HCT116 (cell line): ENCODE measurements at regions not wholly inside any gene's neighbourhood (a gene's known extent, or its start where the extent isn't known, plus 50 kb on each side); places are given as distances from the start of the nearest gene placed in this dataset.

ENCODE experiments used
- ATAC-seq: fragments of 200-7000 bp; cut with Tn5 transposase; 2 replicates; pipeline ENCODE4 v1.9.1; 2020; ENCODE audit warnings: mild to moderate bottlenecking, moderate library complexity
- BruUV-seq: library from RNA; stranded (reverse); fragments of 400-500 nt; replicated peaks from 2 replicates; lab custom pipeline; 2021; lab: Mats Ljungman, UMichigan
- CTCF ChIA-PET: fragments of 300-600 bp; sonication (Branson Sonifier 250); formaldehyde crosslinking; loops from one replicate; lab custom pipeline; 2021; ENCODE audit warnings: antibody characterized with exemption; lab: Charles Lee
- POLR2A ChIA-PET: fragments of 300-600, 350-600 bp; sonication (Branson Sonifier 250); formaldehyde crosslinking; loops from one replicate; lab custom pipeline; 2021; ENCODE audit warnings: antibody characterized with exemption; lab: Charles Lee
- RAD21 ChIA-PET, 2 experiments: fragments of 300-600 bp; sonication (Branson Sonifier 250); formaldehyde crosslinking; loops; one replicate each; lab custom pipeline; 2023; ENCODE audit warnings: low total read pairs in 2 of 2; ENCODE audit not compliant: uncharacterized antibody in 2 of 2, unreplicated experiment in 2 of 2, low non-redundant PET in 1 of 2; lab: Charles Lee
- DNase-seq: peaks from one replicate; pipeline ENCODE4 v3.0.0-alpha.2; 2010; ENCODE audit warnings: low read depth, low spot score
- H2AFZ ChIP-seq: fragments of 200-600 bp; shearing (Covaris generic), sonication (generic); 2 replicates; pipeline ENCODE4 v1.6.1; 2017; ENCODE audit warnings: low read depth, mixed run types, mixed read lengths, antibody characterized with exemption, low read length; ENCODE audit not compliant: poor library complexity, severe bottlenecking
- H3K27ac ChIP-seq: 2 replicates; pipeline ENCODE4 v1.5.1; 2012; ENCODE audit warnings: low read depth, low read length
- H3K27me3 ChIP-seq: fragments of 200-600 bp; sonication (generic); 2 replicates; pipeline ENCODE4 v1.6.1; 2016; ENCODE audit warnings: mixed run types, low read length, mixed read lengths; ENCODE audit not compliant: insufficient read depth
- H3K36me3 ChIP-seq, 2 experiments: fragments of 200-500 bp in 1 of 2; fragments of 200-600 bp in 1 of 2; sonication (Bioruptor generic) in 1 of 2; sonication (generic) in 1 of 2; 2 replicates each; pipeline versions ENCODE4 v1.5.1 to v1.6.1; 2014 to 2016; ENCODE audit warnings: low read length in 2 of 2, inconsistent platforms in 1 of 2, mixed read lengths in 1 of 2, mixed run types in 1 of 2; ENCODE audit not compliant: insufficient read depth in 2 of 2, control insufficient read depth in 1 of 2
- H3K4me1 ChIP-seq, 2 experiments: fragments of 200-600 bp in 1 of 2; sonication (generic) in 1 of 2; 2 replicates each; pipeline versions ENCODE4 v1.5.1 to v1.6.1; 2012 to 2017; ENCODE audit warnings: low read length in 2 of 2, inconsistent platforms in 1 of 2, mild to moderate bottlenecking in 1 of 2, mixed read lengths in 1 of 2, mixed run types in 1 of 2, moderate library complexity in 1 of 2; ENCODE audit not compliant: insufficient read depth in 2 of 2, control insufficient read depth in 1 of 2
- H3K4me2 ChIP-seq: fragments of 200-600 bp; sonication (generic); 2 replicates; pipeline ENCODE4 v1.6.1; 2017; ENCODE audit warnings: mixed run types, low read length, mixed read lengths
- H3K4me3 ChIP-seq, 2 experiments: fragments of 200-600 bp in 1 of 2; sonication (generic) in 1 of 2; replicated peaks in 1 of 2; 2 replicates each; pipeline ENCODE4 v1.5.1; 2011 to 2016; ENCODE audit warnings: low read length in 2 of 2, control low read depth in 1 of 2, low read depth in 1 of 2, mild to moderate bottlenecking in 1 of 2, mixed read lengths in 1 of 2, mixed run types in 1 of 2
- H3K79me2 ChIP-seq: fragments of 200-600 bp; sonication (generic); 2 replicates; pipeline ENCODE4 v1.6.1; 2017; ENCODE audit warnings: mild to moderate bottlenecking, mixed run types, low read length, moderate library complexity, mixed read lengths; ENCODE audit not compliant: insufficient read depth
- H3K9ac ChIP-seq: fragments of 200-600 bp; sonication (generic); 2 replicates; pipeline ENCODE4 v1.6.1; 2016; ENCODE audit warnings: low read length, mixed read lengths
- H3K9me2 ChIP-seq: fragments of 200-600 bp; sonication (generic), shearing (Covaris generic); 2 replicates; pipeline ENCODE4 v1.6.1; 2017; ENCODE audit warnings: mixed run types, mild to moderate bottlenecking, moderate library complexity; ENCODE audit not compliant: insufficient read depth
- H3K9me3 ChIP-seq, 2 experiments: fragments of 200-500 bp in 1 of 2; fragments of 200-600 bp in 1 of 2; sonication (Bioruptor generic) in 1 of 2; sonication (generic) in 1 of 2; 2 replicates each; pipeline ENCODE4 v1.6.1; 2014 to 2017; ENCODE audit warnings: low read length in 2 of 2, mixed read lengths in 2 of 2, inconsistent platforms in 1 of 2, low read depth in 1 of 2, mild to moderate bottlenecking in 1 of 2, mixed run types in 1 of 2, moderate library complexity in 1 of 2; ENCODE audit not compliant: control insufficient read depth in 1 of 2, insufficient read depth in 1 of 2
- H4K20me1 ChIP-seq: fragments of 200-600 bp; sonication (generic), shearing (Covaris generic); 2 replicates; pipeline ENCODE4 v1.6.1; 2017; ENCODE audit warnings: mixed run types, mild to moderate bottlenecking, moderate library complexity; ENCODE audit not compliant: insufficient read depth
- ATF3 ChIP-seq: IDR thresholded peaks from 2 replicates; pipeline ENCODE4 v1.6.1; 2012
- CEBPB ChIP-seq: IDR thresholded peaks from 2 replicates; pipeline ENCODE4 v1.6.1; 2012; ENCODE audit warnings: low read depth
- EGR1 ChIP-seq: IDR thresholded peaks from 2 replicates; pipeline ENCODE4 v1.6.1; 2012; ENCODE audit warnings: low read depth
- ELF1 ChIP-seq: IDR thresholded peaks from 2 replicates; pipeline ENCODE4 v1.6.1; 2012; ENCODE audit warnings: low read depth, borderline replicate concordance
- EZH2phosphoT487 ChIP-seq: fragments of 200-600 bp; IDR thresholded peaks from 2 replicates; pipeline ENCODE4 v1.6.1; 2018; ENCODE audit warnings: antibody characterized with exemption, borderline replicate concordance
- FOSL1 ChIP-seq: IDR thresholded peaks from 2 replicates; pipeline ENCODE4 v1.6.1; 2012; ENCODE audit warnings: low read depth
- JUND ChIP-seq: IDR thresholded peaks from 2 replicates; pipeline ENCODE4 v1.6.1; 2012
- POLR2A ChIP-seq: IDR thresholded peaks from 2 replicates; pipeline ENCODE4 v1.7.0; 2011; ENCODE audit warnings: borderline replicate concordance; ENCODE audit not compliant: insufficient read depth, insufficient read length; ENCODE audit errors: extremely low read depth
- POLR2AphosphoS5 ChIP-seq: IDR thresholded peaks from 2 replicates; pipeline ENCODE4 v1.6.1; 2011; ENCODE audit warnings: mild to moderate bottlenecking, low read depth, low read length, moderate library complexity
- SIN3A ChIP-seq: IDR thresholded peaks from 2 replicates; pipeline ENCODE4 v1.6.1; 2012; ENCODE audit warnings: low read depth
- SP1 ChIP-seq: IDR thresholded peaks from 2 replicates; pipeline ENCODE4 v1.6.1; 2012; ENCODE audit warnings: low read depth
- SRF ChIP-seq: IDR thresholded peaks from 2 replicates; pipeline ENCODE4 v1.6.1; 2012; ENCODE audit warnings: low read depth
- TCF7L2 ChIP-seq: IDR thresholded peaks from 2 replicates; pipeline ENCODE4 v1.7.0; 2011; ENCODE audit warnings: borderline replicate concordance, inconsistent platforms; ENCODE audit not compliant: insufficient read depth, insufficient read length; ENCODE audit errors: extremely low read depth
- intact Hi-C: fragments of 100-400 bp; cut with micrococcal nuclease; formaldehyde crosslinking; loops from 2 replicates; pipeline ENCODE4 v1.10.0; 2022
- TF ChIP-seq, protein P1 (sequence below), 3 experiments: fragments of 200-600 bp in 1 of 3; sonication (generic) in 1 of 3; IDR thresholded peaks in 2 of 3; conservative IDR thresholded peaks in 1 of 3; 2 replicates each; pipeline ENCODE4 v1.5.1; 2012 to 2017; ENCODE audit warnings: low read depth in 2 of 3, low read length in 2 of 3, antibody characterized with exemption in 1 of 3, borderline replicate concordance in 1 of 3, control low read depth in 1 of 3, mild to moderate bottlenecking in 1 of 3, mixed read lengths in 1 of 3, mixed run types in 1 of 3, moderate library complexity in 1 of 3; ENCODE audit not compliant: insufficient read depth in 1 of 3
- TF ChIP-seq, protein P2 (sequence below): IDR thresholded peaks from 2 replicates; pipeline ENCODE4 v1.6.1; 2012

DNA sequence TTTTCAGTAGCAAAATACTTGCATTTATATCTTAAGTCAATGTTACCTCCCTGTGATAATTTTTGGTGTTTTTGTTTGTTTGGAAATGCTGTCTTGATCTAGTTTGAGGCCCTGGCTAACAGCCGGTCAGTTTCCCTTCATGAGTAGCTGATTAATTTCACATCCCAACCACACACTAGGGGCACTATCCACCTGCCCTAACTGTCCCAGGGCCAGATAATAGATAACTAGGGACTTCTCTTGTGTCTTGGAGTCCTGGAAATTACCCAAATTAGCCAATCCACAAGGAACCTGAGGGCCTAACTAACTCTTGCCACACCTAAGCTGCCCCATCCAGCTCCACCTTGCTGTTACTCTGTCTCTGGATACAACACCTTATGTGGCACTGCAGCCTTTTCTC lies 399.9 kb downstream of the FOXG1 start:
- H3K9me2 ChIP-seq = no peaks in the 10 kb centered on the region
- H3K9me3 ChIP-seq = peaks cover 0 to 29% of the 10 kb centered on the region in 2 experiments; a peak in 2 of 4 replicates
- TF ChIP-seq POLR2A (no peak), SIN3A (no peak), EZH2phosphoT487 (no peak), SP1 (no peak), EGR1 (no peak), POLR2AphosphoS5 (no peak), FOSL1 (no peak), CEBPB (no peak), SRF (no peak), ATF3 (no peak), TCF7L2 (no peak), ELF1 (no peak), JUND (no peak)
- TF ChIP-seq, protein P1, sequence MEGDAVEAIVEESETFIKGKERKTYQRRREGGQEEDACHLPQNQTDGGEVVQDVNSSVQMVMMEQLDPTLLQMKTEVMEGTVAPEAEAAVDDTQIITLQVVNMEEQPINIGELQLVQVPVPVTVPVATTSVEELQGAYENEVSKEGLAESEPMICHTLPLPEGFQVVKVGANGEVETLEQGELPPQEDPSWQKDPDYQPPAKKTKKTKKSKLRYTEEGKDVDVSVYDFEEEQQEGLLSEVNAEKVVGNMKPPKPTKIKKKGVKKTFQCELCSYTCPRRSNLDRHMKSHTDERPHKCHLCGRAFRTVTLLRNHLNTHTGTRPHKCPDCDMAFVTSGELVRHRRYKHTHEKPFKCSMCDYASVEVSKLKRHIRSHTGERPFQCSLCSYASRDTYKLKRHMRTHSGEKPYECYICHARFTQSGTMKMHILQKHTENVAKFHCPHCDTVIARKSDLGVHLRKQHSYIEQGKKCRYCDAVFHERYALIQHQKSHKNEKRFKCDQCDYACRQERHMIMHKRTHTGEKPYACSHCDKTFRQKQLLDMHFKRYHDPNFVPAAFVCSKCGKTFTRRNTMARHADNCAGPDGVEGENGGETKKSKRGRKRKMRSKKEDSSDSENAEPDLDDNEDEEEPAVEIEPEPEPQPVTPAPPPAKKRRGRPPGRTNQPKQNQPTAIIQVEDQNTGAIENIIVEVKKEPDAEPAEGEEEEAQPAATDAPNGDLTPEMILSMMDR (IDR thresholded peaks at IDR 0.05 in 2 of 3, conservative IDR thresholded peaks at IDR 0.05 in 1 of 3; ENCODE audit: borderline replicate concordance in 1 of 3, insufficient read depth in 1 of 3, low read depth in 2 of 3, low read length in 2 of 3) = no peak
- TF ChIP-seq, protein P2, sequence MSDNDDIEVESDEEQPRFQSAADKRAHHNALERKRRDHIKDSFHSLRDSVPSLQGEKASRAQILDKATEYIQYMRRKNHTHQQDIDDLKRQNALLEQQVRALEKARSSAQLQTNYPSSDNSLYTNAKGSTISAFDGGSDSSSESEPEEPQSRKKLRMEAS = no peak
- H4K20me1 ChIP-seq = no peaks in the 10 kb centered on the region
- no peak overlapping the region for H3K9ac ChIP-seq
- no TSS peak for BruUV-seq
- RAD21 ChIA-PET = no interaction called here
- H3K4me3 ChIP-seq = no peak overlapping the region
- DNase-seq (no peak), ATAC-seq (no peak)
- POLR2A ChIA-PET = no interaction called here
- no peak overlapping the region for H3K27ac ChIP-seq
- CTCF ChIA-PET = no interaction called here
- H3K4me2 ChIP-seq = no peak overlapping the region
- H3K36me3 ChIP-seq = no peaks in the 10 kb centered on the region
- no peak overlapping the region for H2AFZ ChIP-seq
- no peaks in the 10 kb centered on the region for H3K4me1 ChIP-seq
- no peaks in the 10 kb centered on the region for H3K79me2 ChIP-seq
- no peaks in the 10 kb centered on the region for H3K27me3 ChIP-seq
- intact Hi-C loops = no loop called here
